IPS-11a (cell line): ENCODE measurements at regions not wholly inside any gene's neighbourhood (a gene's known extent, or its start where the extent isn't known, plus 50 kb on each side); places are given as distances from the start of the nearest gene placed in this dataset.
"Not testable (repeated sequence)": the region's sequence is repeated elsewhere in the genome, so short reads cannot be mapped to it uniquely, and the experiment has no call there.

ENCODE experiments used
- H3K4me3 ChIP-seq: one replicate; pipeline ENCODE4 v1.5.1; 2013; ENCODE audit warnings: low read depth, low read length, control low read depth

- no peak overlapping the region for H3K4me3 ChIP-seq
Observed at GRCh38 chr9:95684516-95684915, 167.7 kb upstream of the PTCH1 start.

- not testable (repeated sequence) for H3K4me3 ChIP-seq
Observed at GRCh38 chr9:95680306-95680705, 163.5 kb upstream of the PTCH1 start.

- H3K4me3 ChIP-seq, result no peak overlapping the region
Observed at GRCh38 chr9:95679874-95680273, 163.1 kb upstream of the PTCH1 start.

- no peak overlapping the region for H3K4me3 ChIP-seq
Observed at GRCh38 chr9:95678759-95679158, 162.0 kb upstream of the PTCH1 start.

GRCh38 chr9:95670122-95670521 is 153.4 kb upstream of the PTCH1 start:
- H3K4me3 ChIP-seq, result no peak overlapping the region

- no peak overlapping the region for H3K4me3 ChIP-seq
Observed at GRCh38 chr9:95669253-95669652, 152.5 kb upstream of the PTCH1 start.

- H3K4me3 ChIP-seq, result no peak overlapping the region
Observed at GRCh38 chr9:95667789-95668188, 151.0 kb upstream of the PTCH1 start.

GRCh38 chr9:95666785-95667155 is 150.0 kb upstream of the PTCH1 start:
- no peak overlapping the region for H3K4me3 ChIP-seq

- H3K4me3 ChIP-seq, result no peak overlapping the region
Observed at GRCh38 chr9:95666096-95666784, 149.5 kb upstream of the PTCH1 start.

GRCh38 chr9:95653246-95653645 is 136.5 kb upstream of the PTCH1 start:
- H3K4me3 ChIP-seq, result no peak overlapping the region

GRCh38 chr9:95650720-95651119 is 133.9 kb upstream of the PTCH1 start:
- H3K4me3 ChIP-seq, result no peak overlapping the region

GRCh38 chr9:95649801-95650213 is 133.0 kb upstream of the PTCH1 start:
- H3K4me3 ChIP-seq, result no peak overlapping the region

GRCh38 chr9:95648225-95648624 is 131.5 kb upstream of the PTCH1 start:
- H3K4me3 ChIP-seq, result no peak overlapping the region

- H3K4me3 ChIP-seq, result no peak overlapping the region
Observed at GRCh38 chr9:95645992-95646391, 129.2 kb upstream of the PTCH1 start.

GRCh38 chr9:95645579-95645978 is 128.8 kb upstream of the PTCH1 start:
- H3K4me3 ChIP-seq, result no peak overlapping the region

- no peak overlapping the region for H3K4me3 ChIP-seq
Observed at GRCh38 chr9:95644377-95644776, 127.6 kb upstream of the PTCH1 start.

GRCh38 chr9:95643619-95644018 is 126.8 kb upstream of the PTCH1 start:
- H3K4me3 ChIP-seq, result no peak overlapping the region

GRCh38 chr9:95642189-95642588 is 125.4 kb upstream of the PTCH1 start:
- no peak overlapping the region for H3K4me3 ChIP-seq

- H3K4me3 ChIP-seq, result no peak overlapping the region
Observed at GRCh38 chr9:95641586-95641985, 124.8 kb upstream of the PTCH1 start.

GRCh38 chr9:95640336-95640735 is 123.6 kb upstream of the PTCH1 start:
- no peak overlapping the region for H3K4me3 ChIP-seq

GRCh38 chr9:95635986-95636671 is 119.4 kb upstream of the PTCH1 start:
- no peak overlapping the region for H3K4me3 ChIP-seq

- H3K4me3 ChIP-seq, result no peak overlapping the region
Observed at GRCh38 chr9:95634536-95634935, 117.8 kb upstream of the PTCH1 start.

- no peak overlapping the region for H3K4me3 ChIP-seq
Observed at GRCh38 chr9:95634114-95634513, 117.3 kb upstream of the PTCH1 start.
